Lower lobe of right lung (tissue), 2 donors: ENCODE measurements at regions not wholly inside any gene's neighbourhood (a gene's known extent, or its start where the extent isn't known, plus 50 kb on each side); places are given as distances from the start of the nearest gene placed in this dataset.
"Not testable (repeated sequence)": the region's sequence is repeated elsewhere in the genome, so short reads cannot be mapped to it uniquely, and the experiment has no call there.

Experiments
- ATAC-seq, 2 donors: fragments of 200-7000 bp; cut with Tn5 transposase; one replicate each; pipeline ENCODE4 v1.9.1; 2020 to 2022; ENCODE audit warnings: mild to moderate bottlenecking in 2 of 2, moderate library complexity in 2 of 2
- DNase-seq: peaks from one replicate; pipeline ENCODE4 v3.0.0-alpha.2; 2020
- H3K27ac ChIP-seq: fragments of 200-600 bp; one replicate; pipeline ENCODE4 v1.8.0; 2022
- H3K27me3 ChIP-seq: fragments of 200-600 bp; one replicate; pipeline ENCODE4 v1.8.0; 2022; ENCODE audit warnings: low read depth
- H3K36me3 ChIP-seq: fragments of 200-600 bp; one replicate; pipeline ENCODE4 v1.8.0; 2022; ENCODE audit warnings: mild to moderate bottlenecking
- H3K4me1 ChIP-seq: fragments of 200-600 bp; one replicate; pipeline ENCODE4 v1.8.0; 2022
- H3K4me3 ChIP-seq: fragments of 200-600 bp; one replicate; pipeline ENCODE4 v1.8.0; 2022; ENCODE audit warnings: mild to moderate bottlenecking
- H3K9me3 ChIP-seq: fragments of 200-600 bp; one replicate; pipeline ENCODE4 v1.8.0; 2022
- CTCF ChIP-seq: fragments of 200-600 bp; IDR thresholded peaks from one replicate; pipeline ENCODE4 v1.8.0; 2022; ENCODE audit warnings: antibody characterized with exemption, mild to moderate bottlenecking
- intact Hi-C: fragments of 100-400 bp; cut with DNase I; formaldehyde crosslinking; loops from one replicate; pipeline ENCODE4 v1.11.0; 2022
- donor health status: DM: no; HTN: yes; CAD: no; lungs with severe emphysema.

GRCh38 chr5:174457141-174457678, 267.2 kb upstream of the MSX2 start:
- no peaks in the 10 kb centered on the region for H3K9me3 ChIP-seq
- TF ChIP-seq CTCF, result no peak
- intact Hi-C loops, result no loop called here
- no peak for DNase-seq
- H3K4me1 ChIP-seq, result no peaks in the 10 kb centered on the region
- no peaks in the 10 kb centered on the region for H3K27me3 ChIP-seq
- H3K27ac ChIP-seq, result no peak overlapping the region
- no peaks in the 10 kb centered on the region for H3K36me3 ChIP-seq
- no peak overlapping the region for H3K4me3 ChIP-seq
- ATAC-seq, result no peak

GRCh38 chr5:174459071-174459702, 265.2 kb upstream of the MSX2 start:
- no peak for TF ChIP-seq CTCF

GRCh38 chr5:174459832-174460448, 264.4 kb upstream of the MSX2 start:
- TF ChIP-seq CTCF, result no peak
- H3K36me3 ChIP-seq, result no peaks in the 10 kb centered on the region
- no peak for DNase-seq
- intact Hi-C loops, result no loop called here
- no peak overlapping the region for H3K4me3 ChIP-seq
- H3K4me1 ChIP-seq, result no peaks in the 10 kb centered on the region
- H3K9me3 ChIP-seq, result no peaks in the 10 kb centered on the region
- no peak for ATAC-seq
- H3K27ac ChIP-seq, result no peak overlapping the region
- H3K27me3 ChIP-seq, result no peaks in the 10 kb centered on the region

More at GRCh38 chr5:174459071-174459702, 265.2 kb upstream of the MSX2 start:
- Histone ChIP-seq H3K4me3 (no peak overlapping the region), H3K27ac (no peak overlapping the region), H3K9me3 (no peaks in the 10 kb centered on the region), H3K4me1 (no peaks in the 10 kb centered on the region), H3K36me3 (no peaks in the 10 kb centered on the region), H3K27me3 (no peaks in the 10 kb centered on the region)
- DNase-seq (no peak), ATAC-seq (no peak)
- intact Hi-C loops, result no loop called here

GRCh38 chr5:174462129-174462528, 262.3 kb upstream of the MSX2 start:
- Histone ChIP-seq H3K27me3 (no peaks in the 10 kb centered on the region), H3K27ac (no peak overlapping the region), H3K4me3 (no peak overlapping the region), H3K4me1 (no peaks in the 10 kb centered on the region), H3K36me3 (no peaks in the 10 kb centered on the region), H3K9me3 (no peaks in the 10 kb centered on the region)
- intact Hi-C loops, result no loop called here
- DNase-seq (no peak), ATAC-seq (no peak)
- TF ChIP-seq CTCF, result no peak

GRCh38 chr5:174464504-174465165, 259.7 kb upstream of the MSX2 start:
- ATAC-seq, result no peak
- no peak overlapping the region for H3K4me3 ChIP-seq
- no peak for TF ChIP-seq CTCF
- no peaks in the 10 kb centered on the region for H3K36me3 ChIP-seq
- intact Hi-C loops, result no loop called here
- no peak for DNase-seq
- no peak overlapping the region for H3K27ac ChIP-seq
- no peaks in the 10 kb centered on the region for H3K9me3 ChIP-seq
- H3K4me1 ChIP-seq, result no peaks in the 10 kb centered on the region
- H3K27me3 ChIP-seq, result no peaks in the 10 kb centered on the region

- intact Hi-C loops, H3K27ac ChIP-seq, H3K36me3 ChIP-seq, H3K4me3 ChIP-seq, ATAC-seq, H3K27me3 ChIP-seq, H3K4me1 ChIP-seq, DNase-seq: not testable (repeated sequence)
- peaks cover 12% of the 10 kb centered on the region for H3K9me3 ChIP-seq
Observed at GRCh38 chr5:174471528-174471927, 252.9 kb upstream of the MSX2 start.
